ENCODE measurements at regions not wholly inside any gene's neighbourhood (a gene's known extent, or its start where the extent isn't known, plus 50 kb on each side); places are given as distances from the start of the nearest gene placed in this dataset.

DNA sequence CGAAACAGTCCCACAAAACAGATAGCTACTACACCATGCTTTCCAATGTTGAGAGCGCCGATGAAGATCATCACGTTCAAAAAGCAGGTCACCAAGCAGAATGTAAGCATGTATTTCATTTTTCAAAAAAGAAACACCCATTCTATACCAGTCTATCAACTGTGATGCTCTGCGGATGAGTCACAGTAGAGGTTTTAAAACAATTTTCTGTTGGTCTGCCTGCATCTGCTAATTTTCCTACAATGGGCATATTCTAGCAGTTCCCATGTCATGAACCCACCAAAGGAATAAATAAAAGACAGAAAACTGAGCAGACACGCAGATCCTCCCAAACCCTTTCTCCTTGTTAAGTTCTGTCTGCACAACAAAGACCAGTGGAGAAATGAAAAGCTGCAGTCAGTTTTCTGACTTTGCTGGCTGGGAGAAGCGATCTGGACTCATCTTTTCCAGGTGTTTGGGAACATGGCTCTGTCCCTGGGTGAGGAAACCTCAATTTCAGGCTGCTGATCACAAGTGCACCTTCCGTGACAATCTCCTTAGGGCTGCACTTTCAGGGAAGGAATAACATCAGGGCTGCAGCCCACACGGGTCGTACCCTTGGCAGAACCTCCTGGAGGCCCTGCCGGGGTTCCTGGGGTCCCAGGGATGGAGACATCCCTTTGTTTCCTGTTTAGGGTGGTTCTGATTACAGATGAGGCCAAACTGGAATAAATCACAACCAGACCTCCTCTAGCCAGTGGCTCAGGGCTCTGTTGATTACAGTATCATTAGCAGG lies 200.1 kb downstream of the BMP7 start:
- DNase-seq = no peak

DNA sequence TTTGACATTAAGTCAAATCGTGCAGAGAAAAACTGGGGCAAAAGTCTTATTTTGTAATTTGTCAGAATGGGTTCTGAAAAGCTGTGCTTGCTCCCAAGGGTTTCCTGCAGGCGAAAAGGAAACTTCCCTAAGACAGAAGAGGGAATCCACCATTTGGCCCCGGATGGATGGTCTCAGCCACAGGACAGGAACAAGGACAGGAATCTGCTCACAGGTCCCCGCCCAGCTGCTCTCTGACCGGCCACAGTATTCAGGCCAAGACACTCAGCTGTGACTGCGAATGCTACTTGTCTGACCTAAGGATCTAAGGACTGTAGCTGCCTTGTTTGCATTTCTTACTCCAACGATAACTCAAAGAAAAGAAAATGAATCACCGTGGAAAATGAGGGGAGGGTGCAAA lies 197.0 kb downstream of the BMP7 start:
- no peak for DNase-seq

DNA sequence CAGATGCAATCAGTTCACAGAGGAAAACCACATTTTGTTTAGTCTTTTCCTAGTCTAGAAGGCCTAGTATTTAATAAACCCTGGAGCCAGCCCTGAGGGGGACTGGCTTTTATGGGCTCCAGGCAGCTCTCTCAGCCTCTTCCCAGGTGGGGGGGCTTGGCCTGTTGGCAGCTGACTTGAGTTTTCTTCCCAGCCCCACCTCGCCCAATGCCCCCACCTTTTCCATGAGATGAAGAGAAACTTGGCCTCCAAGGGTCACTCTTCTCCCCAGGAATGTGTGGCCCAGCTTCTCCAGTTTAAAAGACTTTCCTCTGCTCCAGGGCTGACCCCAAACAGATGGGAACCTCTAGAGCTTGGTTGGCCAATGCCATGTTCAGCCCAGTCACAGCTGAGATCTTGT lies 196.1 kb downstream of the BMP7 start:
- no peak for DNase-seq

DNA sequence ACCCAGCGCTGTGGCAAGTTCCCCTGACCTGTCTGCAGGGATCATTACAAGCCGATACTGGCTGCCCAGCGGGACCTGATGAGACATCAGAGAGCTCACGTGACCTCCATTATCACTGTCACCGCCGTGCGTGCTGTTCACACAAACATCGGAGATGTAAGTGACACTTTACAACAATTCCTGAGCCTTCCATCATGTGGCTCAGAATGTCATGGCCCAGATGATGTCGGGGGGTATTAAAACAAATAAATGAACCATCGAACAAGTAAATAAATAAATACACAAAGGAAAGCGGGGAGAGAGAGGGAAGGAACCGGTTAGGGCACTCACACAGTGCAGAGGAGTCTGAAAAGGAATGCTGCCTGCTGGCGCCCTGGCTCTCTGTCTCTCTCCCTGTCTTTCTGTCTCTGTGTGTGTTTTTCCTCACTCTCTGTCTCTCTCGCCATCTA lies 195.1 kb downstream of the BMP7 start:
- no peak for DNase-seq

DNA sequence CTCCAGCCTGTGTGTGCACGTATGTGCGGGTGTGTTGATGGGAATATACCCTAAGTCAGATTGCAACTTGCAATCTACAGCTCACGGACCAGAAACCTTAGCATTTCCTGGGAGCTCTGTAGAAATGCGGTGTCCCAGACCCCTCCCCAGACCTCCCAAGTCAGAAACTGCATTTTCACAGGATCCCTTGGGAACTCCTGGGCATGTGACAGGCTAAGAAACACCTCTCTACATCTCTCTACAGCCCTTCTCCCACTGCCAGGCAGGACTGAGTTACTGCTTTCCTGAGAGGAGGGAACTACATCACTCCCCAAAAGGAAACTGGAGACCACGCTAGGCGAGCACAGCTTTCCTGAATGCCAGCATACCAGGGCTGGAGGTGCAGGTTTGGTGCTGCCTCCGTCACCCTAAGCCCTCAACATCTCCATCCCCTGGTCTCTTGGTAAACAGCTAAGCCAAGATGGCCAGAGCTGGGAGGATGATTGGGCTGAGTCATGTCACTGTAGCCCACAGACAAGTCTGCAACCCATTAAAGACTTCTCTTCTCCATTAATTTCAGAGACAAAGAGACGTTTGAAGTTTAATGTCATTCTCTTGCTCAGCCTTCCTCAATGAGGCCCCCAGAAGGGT lies 194.4 kb downstream of the BMP7 start:
- DNase-seq = no peak

DNA sequence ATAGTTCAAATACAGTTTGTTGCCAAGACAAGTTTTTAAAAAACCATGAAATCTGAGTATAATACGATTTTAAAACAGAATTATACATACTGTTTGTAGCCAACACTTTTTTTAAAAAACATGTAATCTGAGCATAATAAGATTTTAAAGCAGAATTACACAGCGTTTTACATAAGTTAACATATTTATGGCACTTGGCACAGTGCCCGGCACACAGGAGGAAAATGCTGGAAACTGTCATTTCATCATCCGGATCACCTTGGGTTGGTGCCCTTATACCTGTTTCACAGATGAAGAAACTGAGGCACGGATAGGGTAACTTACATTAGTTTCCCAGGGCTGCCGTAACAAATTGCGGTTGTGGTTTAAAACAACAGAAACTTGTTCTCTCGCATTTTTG lies 193.0 kb downstream of the BMP7 start:
- no peak for DNase-seq

DNA sequence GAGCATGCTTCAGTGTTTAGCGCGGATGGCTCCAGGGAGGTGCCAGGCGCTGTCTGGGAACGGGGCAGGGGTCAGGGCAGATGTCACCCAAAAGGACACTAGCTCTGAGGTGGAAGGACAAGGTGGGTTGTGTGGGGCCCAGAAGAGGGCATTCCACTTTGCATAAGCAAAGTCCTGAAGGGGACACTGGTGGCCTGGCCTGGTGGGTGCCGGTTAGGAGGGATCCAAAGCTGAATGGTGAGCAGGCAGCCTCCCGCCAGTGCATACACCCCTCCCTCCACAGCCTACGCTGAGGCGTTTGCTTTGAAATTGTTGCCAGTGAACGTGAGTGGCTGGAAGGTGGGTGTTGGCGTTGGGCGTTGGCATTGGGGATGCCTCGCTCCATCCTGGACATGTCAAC lies 192.1 kb downstream of the BMP7 start:
- no peak for DNase-seq

DNA sequence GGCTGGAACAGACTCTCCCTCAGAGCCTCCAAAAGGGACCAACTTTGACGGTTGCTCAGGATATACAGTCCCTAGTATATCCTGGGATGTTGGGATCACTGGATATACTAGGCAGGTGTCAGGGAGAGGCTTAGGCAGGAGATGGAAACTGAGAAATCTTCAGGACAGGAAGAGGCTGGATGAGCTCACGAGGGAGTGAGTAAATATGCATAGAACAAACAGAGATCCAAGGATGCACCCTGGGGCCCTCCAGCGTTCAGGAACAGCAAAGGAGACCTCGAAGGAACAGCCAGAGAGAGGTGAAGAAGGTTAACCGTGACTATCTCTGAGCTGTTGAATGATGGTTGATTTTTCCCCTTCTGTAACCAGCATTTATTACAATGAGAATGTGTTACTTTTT lies 191.3 kb downstream of the BMP7 start:
- DNase-seq = no peak

DNA sequence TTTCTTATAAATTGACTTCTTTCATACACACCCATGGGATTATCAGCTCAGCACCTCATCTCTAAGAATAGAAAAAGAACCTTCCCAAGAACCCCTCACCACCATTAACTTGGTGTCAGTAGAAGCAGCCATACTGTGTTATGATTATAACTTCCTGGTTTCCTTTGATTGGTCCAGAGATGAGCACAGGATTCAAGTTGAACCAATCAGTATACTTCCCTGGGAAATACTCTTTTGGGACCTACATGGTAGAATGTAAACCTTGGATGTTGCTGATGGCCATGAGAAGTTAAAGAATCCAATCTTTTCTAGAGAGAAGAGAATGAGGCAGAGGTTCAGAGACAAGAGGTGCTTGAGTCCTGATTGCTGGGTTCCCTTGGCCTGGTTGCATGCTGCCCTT lies 190.8 kb downstream of the BMP7 start:
- no peak for DNase-seq

DNA sequence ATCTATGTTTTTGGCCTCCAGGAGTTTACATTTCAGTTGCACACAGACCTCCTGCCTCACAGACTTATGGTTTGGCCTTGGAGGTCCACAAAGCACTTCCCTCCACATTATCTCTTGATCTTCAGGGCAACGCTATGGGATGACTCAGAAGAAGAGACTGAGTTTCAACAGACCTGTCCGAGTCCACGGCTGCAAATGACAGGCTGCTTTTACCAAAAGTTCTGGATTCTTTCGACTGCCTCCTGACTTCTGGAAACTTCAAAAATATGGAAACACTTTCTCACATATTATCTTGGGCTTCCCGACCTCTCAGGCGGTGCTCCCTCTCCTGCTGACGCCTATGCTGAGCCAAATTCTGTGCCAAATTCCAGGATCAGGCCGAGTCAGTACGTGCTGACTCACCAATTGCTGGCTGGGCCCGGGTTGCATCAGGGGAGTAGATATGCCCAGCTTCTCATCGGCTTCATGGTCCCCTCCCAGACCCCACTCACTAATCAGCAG lies 190.2 kb downstream of the BMP7 start:
- no peak for DNase-seq

DNA sequence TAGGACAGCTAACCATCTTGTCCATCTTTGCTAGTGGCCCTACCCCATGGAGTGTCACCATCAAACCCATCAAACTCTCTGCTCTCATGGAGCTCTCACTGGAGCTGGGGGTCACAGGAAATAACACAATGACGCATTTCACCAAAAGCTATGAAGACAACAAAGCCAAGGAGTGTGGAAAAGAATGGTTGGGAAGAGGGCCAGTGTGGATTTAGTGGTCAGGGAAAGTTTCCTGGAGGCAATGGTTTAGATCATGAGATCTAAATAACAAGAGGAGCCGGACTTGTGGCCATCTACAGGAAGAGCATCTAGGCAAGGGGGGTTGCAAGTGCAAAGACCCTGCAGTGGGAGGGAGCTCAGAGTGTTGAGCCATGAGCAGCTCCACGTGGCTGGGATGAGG lies 189.5 kb downstream of the BMP7 start:
- no peak for DNase-seq

DNA sequence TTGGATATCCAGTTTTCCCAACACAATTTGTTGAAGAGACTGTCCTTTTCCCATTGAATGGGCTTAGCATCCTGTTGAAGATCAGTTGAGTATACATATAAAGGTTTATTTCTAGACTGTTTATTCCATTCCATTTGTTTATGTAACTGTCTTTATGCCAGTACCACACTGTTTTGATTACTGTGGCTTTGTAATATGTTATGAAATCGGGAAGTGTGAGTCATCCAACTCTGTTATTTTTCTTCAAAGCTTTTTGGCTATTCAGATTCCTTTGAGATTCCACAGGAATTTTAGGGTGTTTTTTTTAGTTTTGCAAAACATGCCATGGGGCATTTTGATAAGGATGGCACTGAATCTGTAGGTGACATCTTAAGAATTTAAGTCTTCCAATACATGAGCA lies 188.3 kb downstream of the BMP7 start:
- no peak for DNase-seq

DNA sequence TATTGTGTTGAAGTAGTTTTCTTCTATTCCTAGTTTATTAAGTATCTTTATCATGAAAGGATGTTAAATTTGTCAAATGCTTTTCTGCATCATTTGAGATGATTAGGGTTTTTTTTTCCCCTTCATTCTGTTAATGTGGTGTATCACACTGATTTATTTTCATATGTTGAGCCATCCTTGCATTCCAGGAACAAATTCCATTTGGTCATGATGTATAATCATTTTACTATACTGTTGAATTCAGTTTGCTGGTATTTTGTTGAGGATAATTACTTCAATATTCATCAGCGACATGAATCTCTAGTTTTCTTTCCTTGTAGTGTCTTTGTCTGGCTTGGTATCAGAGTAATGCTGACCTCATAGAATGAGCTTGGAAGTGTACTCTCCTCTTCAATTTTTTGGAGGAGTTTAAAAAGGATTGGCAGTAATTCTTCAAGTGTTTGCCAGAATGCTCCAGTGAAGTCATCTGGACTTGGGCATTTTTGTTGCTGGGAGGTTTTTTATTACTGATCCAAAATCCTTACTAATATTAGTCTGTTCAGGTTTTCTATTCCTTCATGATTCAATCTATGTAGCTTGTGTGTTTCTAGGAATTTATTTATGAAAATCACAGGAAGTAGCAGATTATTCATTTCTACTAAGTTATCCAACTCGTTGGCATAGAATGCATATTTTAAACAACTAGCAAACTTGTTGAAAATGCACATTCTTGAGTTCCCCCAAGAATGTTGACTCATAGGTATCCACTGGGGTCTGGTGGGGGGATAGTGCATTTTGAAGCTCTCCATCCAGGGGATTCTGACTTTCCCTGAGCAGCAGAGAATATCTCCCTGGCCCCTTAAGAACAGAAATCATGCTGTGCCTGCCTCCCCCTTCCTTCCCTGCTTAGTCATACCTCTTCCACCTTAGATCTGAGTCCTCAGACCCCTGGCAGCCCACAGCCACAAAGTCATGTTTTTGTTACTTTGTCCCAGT lies 187.1 kb downstream of the BMP7 start:
- DNase-seq = no peak

DNA sequence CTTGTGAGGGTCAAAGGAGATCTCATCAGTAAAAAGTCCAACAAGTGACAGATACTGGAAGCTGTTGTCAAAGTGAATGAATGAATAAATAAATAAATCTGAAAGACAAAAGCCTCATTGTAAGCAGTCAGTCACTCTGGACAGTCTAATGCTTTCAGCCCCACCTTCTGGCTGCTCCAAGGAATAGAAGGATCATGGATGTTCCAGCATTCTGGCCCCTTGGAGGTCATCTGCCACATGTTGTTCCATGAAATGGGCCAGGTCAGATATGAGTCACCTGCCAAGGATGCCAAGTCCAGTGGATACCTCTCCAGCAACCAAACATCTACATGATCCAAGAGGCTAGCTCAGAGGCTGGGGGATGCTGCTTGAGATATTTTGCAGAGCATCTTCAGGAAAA lies 185.6 kb downstream of the BMP7 start:
- no peak for DNase-seq

DNA sequence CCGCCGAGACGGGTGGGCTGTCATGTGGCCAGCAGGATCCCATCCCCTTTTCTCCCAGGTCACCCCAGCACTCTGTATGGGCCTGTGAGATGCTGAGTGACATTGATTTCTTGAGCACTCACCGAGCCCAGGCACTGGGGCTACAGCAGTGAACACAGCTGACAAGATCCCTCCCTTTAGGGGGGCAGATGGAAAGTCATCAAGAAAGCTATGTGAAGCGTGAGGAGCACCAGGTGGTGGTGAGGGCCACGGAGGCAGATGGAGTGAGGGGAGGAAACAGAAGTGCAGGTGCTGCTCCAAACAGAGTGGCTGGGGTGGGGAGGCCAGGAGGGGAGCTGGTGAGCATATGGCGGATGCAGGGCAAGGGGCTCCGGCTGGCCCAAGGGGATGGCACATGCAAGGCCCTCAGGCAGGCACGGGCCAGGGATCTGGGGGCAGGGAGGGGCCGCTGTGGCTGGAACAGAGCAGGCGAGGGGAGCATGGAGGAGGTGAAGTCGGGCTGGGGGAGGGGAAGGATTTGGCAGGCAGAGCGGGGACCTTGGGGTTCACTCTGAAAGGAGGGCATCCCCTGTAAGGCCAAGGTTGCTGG lies 184.0 kb downstream of the BMP7 start:
- no peak for DNase-seq

DNA sequence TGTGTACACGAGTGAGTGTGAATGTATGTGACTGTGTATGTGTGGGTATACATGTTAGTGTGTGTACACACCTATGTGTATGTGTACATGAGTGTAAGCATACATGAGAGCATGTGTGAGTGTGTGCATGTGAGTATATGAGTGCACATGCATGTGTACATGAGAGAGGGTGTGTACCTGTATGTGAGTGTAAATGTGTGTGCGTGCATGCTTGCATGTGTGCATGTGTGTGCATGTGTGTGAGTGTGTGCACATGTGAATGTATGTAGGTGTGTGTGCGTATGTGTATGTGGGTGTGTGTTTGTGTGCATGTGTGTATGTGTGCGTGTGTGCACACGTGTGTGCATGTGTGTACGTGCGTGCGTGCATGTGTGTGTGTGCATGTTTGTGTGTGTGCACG lies 183.4 kb downstream of the BMP7 start:
- DNase-seq = no peak

DNA sequence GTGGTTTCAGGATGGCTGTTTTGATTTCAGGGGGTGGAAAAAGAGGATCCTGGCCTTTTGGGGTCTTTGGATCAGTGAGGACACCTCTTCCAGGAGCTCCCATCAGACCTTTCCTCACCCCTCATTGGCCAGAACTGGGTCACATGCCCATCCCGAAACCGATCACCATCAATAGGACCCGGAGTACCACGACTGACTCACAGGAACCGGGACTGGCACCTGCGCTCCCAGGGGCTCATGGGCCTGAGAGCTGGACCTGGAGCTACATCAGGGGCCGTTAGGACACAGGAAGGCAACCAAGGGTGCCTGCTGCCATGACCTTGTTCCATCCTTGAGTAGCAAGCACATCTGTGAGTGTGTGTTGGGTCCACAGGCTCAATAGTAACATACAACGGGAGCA lies 180.4 kb downstream of the BMP7 start:
- no peak for DNase-seq

DNA sequence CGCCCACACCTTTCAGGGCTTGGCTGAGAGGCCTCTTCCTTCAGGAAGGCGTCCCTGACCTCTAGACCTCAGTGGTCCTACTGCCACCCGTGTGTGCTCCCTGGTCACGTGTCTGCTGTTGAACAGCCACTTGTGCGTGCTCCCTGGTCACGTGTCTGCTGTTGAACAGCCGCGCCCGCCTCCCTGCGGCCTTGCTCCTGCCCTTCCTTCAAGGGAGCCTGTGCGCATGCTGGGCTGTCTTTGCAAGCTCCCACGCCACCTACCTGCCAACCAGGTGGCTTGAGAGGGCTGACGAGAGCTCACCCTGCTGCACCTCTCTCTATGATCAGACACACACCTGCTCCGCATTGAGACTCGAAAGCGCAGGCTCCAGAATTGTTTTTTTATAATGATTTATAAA lies 179.3 kb downstream of the BMP7 start:
- DNase-seq = no peak

DNA sequence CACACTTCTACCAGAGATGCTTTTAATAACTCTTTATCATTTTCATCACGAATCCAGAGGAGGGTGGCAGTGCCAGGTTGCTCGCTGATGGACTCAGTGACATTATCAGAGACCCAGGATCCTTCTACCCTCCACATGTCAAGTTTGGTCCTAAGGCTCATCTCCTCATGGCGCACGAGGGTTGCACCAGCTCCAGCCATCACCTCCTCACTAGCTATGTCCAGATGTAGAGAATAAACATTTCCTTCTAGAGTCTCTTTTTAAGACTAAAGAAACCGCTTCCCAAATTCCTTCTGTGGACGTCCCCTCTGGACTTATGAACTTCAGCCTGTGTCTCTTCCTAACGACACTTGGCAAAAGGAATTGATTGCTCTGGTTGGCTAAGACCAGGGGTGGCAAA lies 178.7 kb downstream of the BMP7 start:
- DNase-seq = no peak

DNA sequence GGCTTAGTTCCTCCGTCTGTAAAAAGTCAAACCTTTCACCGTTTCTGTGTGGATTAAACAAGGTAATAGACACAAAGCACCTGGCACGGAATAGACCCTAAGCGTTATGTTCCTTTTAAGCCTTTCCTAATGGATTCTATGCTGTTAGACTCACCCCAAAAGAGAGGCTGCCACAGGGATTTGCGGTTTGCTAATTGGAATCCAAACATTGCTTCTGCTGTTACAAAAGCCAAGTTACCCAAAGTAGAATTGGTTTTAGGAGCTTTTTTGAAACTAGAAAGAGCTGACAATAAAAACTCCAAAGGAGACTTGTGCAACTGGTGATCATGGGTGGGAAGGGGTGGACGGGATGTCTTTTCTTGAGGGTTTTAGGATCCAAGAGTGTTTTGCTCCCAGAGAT lies 178.0 kb downstream of the BMP7 start:
- no peak for DNase-seq

DNA sequence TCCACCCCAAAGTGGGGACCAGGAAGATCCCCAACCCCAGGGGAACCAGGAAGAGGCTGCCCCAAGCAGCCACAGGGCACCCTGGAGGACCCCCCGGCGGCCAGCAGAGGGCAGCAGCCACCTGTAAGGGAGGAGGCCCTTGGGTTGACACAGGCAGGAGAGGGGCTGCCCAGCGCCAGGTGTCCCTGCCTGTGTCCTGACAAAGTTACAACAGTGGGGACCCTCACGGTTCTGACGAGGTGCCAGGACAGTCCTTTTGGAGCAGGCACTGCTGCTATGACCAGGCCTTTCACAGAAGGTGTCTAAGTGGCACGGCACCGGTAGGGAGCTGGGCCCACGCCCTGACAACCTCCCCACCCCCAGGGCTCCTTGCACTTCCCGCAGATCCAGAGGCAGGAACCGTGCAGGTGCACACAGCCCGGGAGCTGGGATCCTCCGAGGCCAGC lies 176.7 kb downstream of the BMP7 start:
- DNase-seq = no peak

DNA sequence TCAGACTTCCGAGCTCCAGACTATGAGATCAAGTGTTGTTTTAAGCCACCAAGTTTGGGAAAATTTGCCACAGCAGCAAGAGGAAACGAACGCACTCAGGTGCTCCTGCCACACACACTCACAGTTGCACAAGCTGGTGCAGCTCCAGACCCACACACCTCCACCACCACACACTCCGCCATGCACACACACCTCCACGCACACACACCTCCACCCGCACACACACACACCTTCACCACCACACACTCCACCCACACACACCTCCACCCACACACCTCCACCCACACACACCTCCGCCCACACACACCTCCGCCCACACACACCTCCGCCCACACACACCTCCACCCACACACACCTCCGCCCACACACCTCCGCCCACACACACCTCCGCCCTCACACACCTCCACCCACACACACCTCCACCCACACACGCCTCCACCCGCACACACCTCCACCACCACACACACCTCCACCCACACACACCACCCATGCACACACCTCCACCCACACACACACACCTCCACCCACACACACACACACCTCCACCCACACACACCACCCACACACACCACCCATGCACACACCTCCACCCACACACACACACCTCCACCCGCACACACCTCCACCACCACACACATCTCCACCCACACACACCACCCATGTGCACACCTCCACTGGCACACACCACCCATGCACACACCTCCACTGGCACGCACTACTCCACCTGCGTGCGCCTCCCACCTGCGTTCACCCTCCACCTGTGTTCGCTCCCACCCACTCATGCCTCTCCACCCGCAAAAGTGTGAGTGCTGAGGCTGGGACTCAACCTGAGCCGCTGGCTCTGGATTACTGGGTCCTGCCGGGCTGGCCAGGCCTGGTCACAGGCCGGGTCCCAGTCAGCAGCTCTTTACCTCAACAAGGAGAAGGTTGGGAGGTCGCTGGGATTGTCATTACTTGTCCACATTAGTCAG lies 175.6 kb downstream of the BMP7 start:
- DNase-seq = no peak

Data from NCI-H1694 treated with DMSO at 0.1 percent for 48 hours (cell line).